Left colon (tissue), 2 donors: ENCODE measurements at regions not wholly inside any gene's neighbourhood (a gene's known extent, or its start where the extent isn't known, plus 50 kb on each side); places are given as distances from the start of the nearest gene placed in this dataset.
"Not testable (repeated sequence)": the region's sequence is repeated elsewhere in the genome, so short reads cannot be mapped to it uniquely, and the experiment has no call there.

Source experiments
- ATAC-seq: fragments of 200-7000 bp; cut with Tn5 transposase; one replicate; pipeline ENCODE4 v1.9.1; 2020; ENCODE audit warnings: mild to moderate bottlenecking, moderate library complexity
- DNase-seq, 2 donors: peaks; one replicate each; pipeline ENCODE4 v3.0.0-alpha.2; 2020
- intact Hi-C, 2 donors: fragments of 100-400 bp; cut with DNase I in 1 of 2; cut with micrococcal nuclease in 1 of 2; formaldehyde crosslinking; loops; one replicate each; pipeline versions ENCODE4 v1.11.2 to v1.14.0; 2022; cut with DNase I, micrococcal nuclease
- donor health status: DM: no; HTN: no; CAD: no.
- donor health status: DM: yes; HTN: yes; CAD: no.

DNA sequence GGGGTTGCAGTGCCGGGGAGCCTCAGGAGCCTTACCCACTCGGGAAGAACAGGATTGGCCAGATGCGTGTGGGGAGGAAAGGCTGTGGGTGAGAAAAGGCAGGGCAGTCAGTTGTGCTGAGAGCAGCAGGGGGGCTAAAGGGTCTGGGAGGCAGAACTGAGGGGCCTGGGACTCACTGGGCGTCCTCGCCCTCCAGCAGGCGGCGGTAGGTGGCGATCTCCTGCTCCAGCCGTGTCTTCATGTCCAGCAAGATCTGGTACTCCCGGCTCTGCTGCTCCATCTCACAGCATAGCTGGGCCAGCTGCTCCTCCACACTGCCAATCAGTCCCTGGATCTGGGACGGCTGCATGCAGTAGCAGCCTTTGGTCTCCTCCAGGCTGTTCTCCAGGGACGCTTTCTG lies 140.2 kb downstream of the CCDC144A start:
- ATAC-seq, intact Hi-C loops, DNase-seq: not testable (repeated sequence)
